IMR-90 (cell line): ENCODE measurements at regions not wholly inside any gene's neighbourhood (a gene's known extent, or its start where the extent isn't known, plus 50 kb on each side); places are given as distances from the start of the nearest gene placed in this dataset.
"Not testable (repeated sequence)": the region's sequence is repeated elsewhere in the genome, so short reads cannot be mapped to it uniquely, and the experiment has no call there.

Experiments used
- BHLHE40 ChIP-seq: fragments of 150-350 bp; IDR thresholded peaks from 2 replicates; pipeline ENCODE4 v1.6.1; 2016; ENCODE audit warnings: mild to moderate bottlenecking, low read depth, low read length
- CEBPB ChIP-seq: IDR thresholded peaks from 2 replicates; pipeline ENCODE4 v1.6.1; 2012; ENCODE audit warnings: low read depth, low read length, improper control_type of control experiment
- CHD1 ChIP-seq: IDR thresholded peaks from 2 replicates; pipeline ENCODE4 v1.6.1; 2012; ENCODE audit warnings: low read depth, low read length, improper control_type of control experiment
- CTCF ChIP-seq: conservative IDR thresholded peaks from 2 replicates; pipeline ENCODE4 v1.5.1; 2012; ENCODE audit warnings: mild to moderate bottlenecking, low read depth, low read length, improper control_type of control experiment
- ELK1 ChIP-seq: fragments of 150-350 bp; IDR thresholded peaks from 2 replicates; pipeline ENCODE4 v1.6.1; 2016; ENCODE audit warnings: low read depth, mild to moderate bottlenecking, low read length, moderate library complexity, borderline replicate concordance
- FOS ChIP-seq: fragments of 150-350 bp; IDR thresholded peaks from 2 replicates; pipeline ENCODE4 v1.6.1; 2016; ENCODE audit warnings: low read depth, low read length
- MAFK ChIP-seq: IDR thresholded peaks from 2 replicates; pipeline ENCODE4 v1.6.1; 2012; ENCODE audit warnings: low read depth, low read length, improper control_type of control experiment
- MXI1 ChIP-seq: IDR thresholded peaks from 2 replicates; pipeline ENCODE4 v1.6.1; 2012; ENCODE audit warnings: low read depth, mild to moderate bottlenecking, low read length, moderate library complexity, borderline replicate concordance
- POLR2A ChIP-seq: IDR thresholded peaks from 2 replicates; pipeline ENCODE4 v1.6.1; 2012; ENCODE audit warnings: mild to moderate bottlenecking, low read depth, low read length
- RAD21 ChIP-seq: IDR thresholded peaks from 2 replicates; pipeline ENCODE4 v1.6.1; 2012; ENCODE audit warnings: low read length, improper control_type of control experiment
- RCOR1 ChIP-seq: IDR thresholded peaks from 2 replicates; pipeline ENCODE4 v1.6.1; 2012; ENCODE audit warnings: mild to moderate bottlenecking, low read length, improper control_type of control experiment; ENCODE audit not compliant: insufficient replicate concordance
- RFX5 ChIP-seq: IDR thresholded peaks from 2 replicates; pipeline ENCODE4 v1.8.0; 2012; ENCODE audit warnings: low read depth, mild to moderate bottlenecking, low read length, moderate library complexity
- SMC3 ChIP-seq: fragments of 150-350 bp; IDR thresholded peaks from 2 replicates; pipeline ENCODE4 v1.6.1; 2016; ENCODE audit warnings: low read depth, mild to moderate bottlenecking, antibody characterized with exemption, low read length, moderate library complexity
- USF2 ChIP-seq: fragments of 150-350 bp; IDR thresholded peaks from 2 replicates; pipeline ENCODE4 v1.6.1; 2017; ENCODE audit warnings: mild to moderate bottlenecking, antibody characterized with exemption, low read length, low read depth

GRCh38 chr1:121010141-121010540, 120.6 kb downstream of the PPIAL4A start:
- not testable (repeated sequence) for TF ChIP-seq CTCF, POLR2A, CEBPB, CHD1, USF2, BHLHE40, RAD21, MAFK, RCOR1, FOS, SMC3, RFX5, MXI1, ELK1
